HG03066 (cell line): ENCODE measurements at regions not wholly inside any gene's neighbourhood (a gene's known extent, or its start where the extent isn't known, plus 50 kb on each side); places are given as distances from the start of the nearest gene placed in this dataset.
"Not testable (repeated sequence)": the region's sequence is repeated elsewhere in the genome, so short reads cannot be mapped to it uniquely, and the experiment has no call there.

Experiments used
- ATAC-seq: cut with Tn5 transposase; IDR thresholded peaks from one replicate; pipeline ENCODE4 v1.9.1; 2021; ENCODE audit warnings: low read depth; ENCODE audit not compliant: unreplicated experiment

DNA sequence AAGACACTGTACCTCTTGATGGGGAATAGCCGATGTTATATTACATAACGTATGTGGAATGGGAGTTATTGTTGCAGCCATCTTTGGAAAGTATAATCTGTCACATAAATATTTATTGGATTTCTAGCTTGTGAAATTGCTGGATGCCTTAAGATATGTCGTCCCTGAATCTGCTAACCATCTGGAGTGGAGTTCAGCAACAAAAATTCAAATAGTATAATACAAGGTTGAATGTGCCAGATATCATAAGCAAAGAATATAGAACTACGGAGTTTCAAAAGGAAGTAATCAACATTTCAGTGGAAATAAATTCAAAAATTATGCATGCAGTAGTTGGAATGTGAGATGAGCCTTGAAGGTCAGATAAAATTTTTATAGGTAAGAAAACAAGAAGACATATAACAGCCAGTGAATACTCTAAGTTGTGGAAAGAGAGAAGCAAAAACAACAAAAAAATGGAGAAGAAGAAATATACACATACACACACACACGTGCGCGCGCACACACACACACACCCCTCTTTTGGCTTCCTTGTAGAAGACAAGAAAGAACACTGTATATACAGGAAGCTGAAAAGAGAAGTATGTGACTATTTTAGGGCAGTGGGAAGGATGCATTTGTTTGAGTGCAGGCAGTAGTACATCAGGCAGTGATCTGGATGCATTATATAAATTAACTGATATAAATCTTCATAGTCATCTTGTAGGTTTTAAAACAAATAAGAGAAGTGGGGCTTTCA, 516.7 kb downstream of the KCNT2 start:
- no peak for ATAC-seq

DNA sequence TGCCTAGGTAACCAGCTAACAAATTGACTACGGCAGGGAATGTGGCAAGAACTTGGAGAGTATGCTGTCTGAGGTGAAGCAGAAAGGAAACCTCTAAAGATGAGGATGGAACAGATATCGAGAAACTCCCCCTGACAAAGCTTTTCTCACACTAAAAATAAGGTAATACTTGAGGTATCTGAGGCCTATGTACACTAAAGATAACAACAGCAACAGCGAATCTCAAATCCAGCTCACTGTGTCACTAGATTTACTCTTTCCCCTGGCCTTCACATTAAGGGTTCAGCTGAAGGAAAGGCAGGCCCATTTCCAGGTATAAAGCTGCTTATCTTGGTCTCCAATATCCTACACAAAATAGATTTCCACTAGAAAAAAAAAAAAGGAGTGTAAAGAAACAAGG, 518.0 kb downstream of the KCNT2 start:
- no peak for ATAC-seq

DNA sequence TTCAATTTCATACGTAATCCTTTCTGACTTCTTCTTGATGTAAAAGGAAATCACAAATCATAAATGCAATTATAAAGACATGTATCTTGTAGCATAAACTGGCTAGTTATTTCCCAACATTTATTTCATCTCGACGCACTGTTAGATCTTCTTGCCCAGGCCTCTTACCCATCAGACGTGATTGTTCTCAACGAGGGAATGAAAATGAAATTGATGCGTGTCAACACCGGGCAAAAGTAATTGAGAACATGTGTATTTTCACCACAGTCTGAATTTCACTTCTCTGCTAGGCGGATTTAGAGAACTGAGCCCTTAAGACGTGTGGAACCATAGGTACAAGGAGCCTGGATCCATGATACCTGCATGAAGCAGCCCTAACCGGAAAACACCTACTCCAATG, 519.7 kb downstream of the KCNT2 start:
- no peak for ATAC-seq

DNA sequence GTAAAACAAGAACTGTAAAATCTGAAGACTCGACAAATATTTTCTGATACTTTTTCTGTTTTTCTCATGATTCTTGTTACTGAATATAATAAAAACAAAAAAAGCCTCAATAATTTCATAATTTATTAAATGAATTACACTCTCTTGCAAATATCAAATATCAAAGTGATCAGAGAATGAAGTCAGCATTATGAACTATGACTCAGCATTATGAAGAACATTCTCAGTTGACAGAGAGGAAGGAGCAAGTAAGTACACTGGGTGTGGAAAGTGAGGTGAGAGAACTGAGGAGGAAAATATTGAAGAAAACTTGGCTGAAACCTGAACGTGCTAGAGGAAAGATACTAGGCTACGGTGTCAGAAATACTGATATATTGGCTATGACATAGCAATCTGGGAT, 529.5 kb downstream of the KCNT2 start:
- ATAC-seq = no peak

DNA sequence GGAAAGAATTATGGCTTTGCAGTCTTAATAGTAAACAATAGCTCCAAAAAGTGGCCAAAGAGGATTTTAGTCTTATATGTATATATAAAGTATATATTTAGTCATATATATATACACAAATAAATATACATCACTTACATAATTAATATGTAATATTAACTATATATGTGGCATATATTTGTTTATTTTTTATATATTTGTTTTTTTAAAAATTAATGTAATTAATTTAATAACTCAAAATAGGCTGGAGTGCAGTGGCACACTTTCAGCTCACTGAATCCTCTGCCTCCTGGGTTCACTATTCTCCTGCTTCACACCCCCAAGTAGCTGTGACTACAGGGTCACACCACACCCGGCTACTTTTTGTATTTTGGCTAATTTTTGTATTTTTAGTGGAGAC, 532.6 kb downstream of the KCNT2 start:
- ATAC-seq = no peak

DNA sequence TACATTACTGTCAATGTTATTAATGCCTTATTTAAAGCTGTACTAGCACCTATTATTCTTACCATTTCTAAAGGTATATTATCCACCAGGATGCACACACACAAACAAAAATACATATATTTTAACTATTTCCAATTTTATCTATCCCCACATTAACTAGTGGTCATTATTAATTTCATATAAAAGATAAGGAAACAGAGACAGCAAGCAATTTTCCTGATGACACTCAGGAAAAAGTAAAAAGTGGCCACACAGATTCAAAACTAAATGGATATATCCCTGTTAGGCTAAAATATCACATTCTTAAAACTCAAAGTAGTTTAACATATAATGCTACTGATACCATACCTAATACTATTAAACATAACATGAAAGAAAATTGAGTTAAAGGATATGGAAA, 534.1 kb downstream of the KCNT2 start:
- ATAC-seq = no peak

DNA sequence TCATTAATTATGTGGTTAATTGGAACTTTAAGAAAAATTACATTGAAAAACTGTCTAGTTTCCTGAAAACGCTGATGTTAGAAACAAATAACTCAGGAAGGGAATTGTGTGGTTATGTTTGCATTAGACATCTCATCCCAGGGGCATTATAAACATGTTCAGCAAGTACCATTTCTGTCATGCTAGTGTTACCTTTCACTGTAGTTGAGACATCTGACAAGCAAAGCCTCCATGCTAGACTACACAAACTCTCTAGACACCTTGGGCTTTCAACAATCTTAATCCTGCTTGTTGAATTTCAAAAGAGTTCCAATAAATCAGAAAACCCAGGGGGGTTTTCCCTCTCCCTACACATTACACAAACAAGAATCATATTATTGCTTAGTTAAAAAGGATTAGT, 536.8 kb downstream of the KCNT2 start:
- no peak for ATAC-seq

DNA sequence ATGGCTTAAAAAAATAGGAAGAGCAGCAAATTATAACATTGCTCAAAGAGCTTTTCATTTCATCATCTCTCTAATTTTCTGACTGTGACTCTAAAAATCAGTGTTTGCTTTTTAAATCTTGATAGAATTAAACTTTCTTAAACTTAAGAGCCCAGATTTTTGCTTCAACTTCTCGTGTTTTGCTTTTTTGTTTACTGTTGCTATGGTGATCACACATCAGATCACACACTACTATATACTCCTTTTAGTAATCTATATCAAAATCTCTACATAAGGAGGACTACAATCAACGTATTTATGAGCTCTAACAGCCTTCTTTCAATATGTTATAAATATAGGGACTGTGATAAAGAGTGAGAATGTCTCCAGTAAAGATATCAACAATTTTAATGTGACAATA, 537.3 kb downstream of the KCNT2 start:
- no peak for ATAC-seq

DNA sequence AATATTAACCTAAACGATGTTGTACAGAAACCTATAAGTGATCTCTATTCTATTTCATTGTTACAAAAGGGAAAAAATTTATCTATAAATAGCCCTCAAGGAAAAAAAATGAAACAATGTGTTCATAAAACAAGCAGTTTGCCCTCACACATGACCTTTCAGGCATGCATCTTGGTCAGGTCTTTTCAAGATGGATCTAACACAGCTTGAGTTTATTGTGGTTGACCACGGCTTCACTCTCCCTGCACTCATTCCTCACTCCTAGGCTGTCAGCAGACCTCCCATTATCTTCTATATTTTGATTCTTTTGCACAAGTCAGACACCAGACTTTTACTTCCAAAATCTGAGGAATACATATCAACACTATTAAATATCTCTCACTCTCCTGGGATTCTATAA, 544.3 kb downstream of the KCNT2 start:
- ATAC-seq = no peak

DNA sequence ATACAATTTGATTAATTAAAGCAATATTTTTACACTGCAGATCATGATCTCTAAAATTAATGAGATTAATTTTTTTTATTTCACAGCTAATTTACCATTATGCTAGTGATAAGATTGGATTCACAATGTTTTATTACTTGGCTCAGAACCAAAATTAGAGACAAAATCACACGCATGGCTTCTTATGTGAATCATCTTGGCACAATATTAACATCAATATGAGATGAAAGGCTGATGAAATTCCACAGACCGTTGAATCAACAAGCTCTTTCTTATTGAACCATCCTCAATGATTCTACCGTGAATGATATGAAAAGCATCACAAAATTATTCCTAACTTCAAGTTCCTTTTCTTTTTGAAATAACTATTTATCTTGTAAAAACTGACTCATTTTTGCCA, 544.9 kb downstream of the KCNT2 start:
- no peak for ATAC-seq

DNA sequence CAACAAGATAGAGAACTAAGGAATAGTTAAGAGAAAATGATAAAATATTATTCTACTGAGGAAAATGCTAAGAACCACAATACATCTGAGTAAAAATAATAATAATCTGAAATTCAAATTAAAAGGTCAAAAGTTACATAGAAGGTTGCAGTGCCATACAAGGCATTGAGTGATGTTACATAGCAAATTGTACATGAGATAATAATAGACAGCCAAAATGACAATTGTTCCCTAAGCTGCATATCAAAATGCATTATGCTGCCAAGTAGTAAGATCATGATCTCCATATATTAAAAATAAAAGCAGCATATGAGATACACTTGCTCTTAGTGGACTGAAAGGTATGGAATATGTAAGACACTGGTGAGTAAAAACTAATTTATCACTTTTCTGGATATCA, 547.7 kb downstream of the KCNT2 start:
- ATAC-seq = no peak

DNA sequence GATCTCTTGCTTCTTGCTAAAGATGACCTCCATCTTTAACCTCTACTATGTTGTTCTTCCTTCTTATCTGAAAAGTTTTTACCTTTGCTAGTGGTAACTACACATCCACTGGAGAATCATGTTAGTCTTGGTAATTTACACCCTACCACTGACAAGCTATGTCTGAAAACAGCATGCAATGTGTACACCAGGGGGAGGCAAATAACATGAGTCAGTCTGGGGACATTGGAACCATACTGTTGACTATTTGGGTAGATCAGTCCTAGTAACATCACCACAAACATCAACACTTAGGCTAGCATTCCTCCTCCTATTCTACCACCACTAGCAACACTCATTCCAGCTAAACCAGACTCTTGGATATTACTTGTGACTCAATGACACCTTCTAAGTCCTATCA, 549.0 kb downstream of the KCNT2 start:
- ATAC-seq = no peak

DNA sequence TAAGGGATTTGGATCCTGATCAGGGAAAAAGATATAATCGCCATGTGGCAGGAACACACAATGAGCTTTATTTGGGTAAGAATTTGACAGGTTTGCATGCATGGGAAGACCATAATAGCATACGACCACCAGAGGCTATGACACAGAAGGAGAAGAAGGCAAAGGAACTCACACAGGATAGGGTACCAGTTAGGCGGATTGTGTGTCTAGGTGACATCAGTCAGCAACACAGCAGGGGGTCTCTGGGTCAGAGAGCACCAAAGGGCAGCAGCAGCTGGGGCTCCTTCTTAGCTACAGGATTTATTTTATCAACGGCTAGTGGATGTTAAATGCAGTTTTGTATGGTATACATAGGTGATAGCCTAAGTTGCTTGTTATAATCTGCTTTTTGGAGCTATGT, 551.3 kb downstream of the KCNT2 start:
- ATAC-seq = no peak

DNA sequence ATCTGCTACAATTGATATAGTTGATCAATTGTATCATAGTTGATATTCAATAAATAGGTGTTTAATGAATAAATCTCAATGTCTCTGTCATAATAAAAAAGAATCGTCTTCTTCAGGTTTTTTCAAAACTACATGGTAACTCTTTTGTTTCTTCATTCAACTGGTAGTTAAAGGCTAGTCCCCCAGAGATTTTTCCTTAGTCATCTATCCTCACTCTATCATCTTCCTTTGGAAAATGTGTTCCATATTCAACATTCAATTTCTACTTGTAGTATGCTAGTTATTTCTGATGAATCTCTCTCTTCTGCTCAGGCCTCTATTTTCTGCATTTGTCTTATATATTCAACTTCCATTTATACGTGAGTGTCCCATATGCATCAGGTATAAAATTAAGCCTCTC, 558.8 kb downstream of the KCNT2 start:
- no peak for ATAC-seq

DNA sequence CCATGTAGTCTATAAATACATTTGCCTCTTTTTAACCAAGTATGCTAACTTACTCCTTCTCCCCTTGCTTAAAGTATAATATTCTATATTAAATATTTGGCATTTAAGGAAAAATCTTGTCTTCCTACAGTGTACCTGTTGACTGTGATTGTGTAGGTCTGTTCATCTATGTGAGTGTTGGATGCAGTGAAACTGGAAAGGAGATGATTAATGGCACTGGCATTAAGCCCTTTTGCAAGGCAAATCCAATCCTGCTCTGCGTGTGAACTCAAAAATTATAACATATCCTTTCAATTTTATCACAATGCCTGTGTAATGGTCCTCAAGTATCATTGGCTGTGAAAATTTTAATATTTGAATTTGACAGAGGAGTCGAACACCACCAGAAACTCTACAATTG, 565.0 kb downstream of the KCNT2 start:
- no peak for ATAC-seq

DNA sequence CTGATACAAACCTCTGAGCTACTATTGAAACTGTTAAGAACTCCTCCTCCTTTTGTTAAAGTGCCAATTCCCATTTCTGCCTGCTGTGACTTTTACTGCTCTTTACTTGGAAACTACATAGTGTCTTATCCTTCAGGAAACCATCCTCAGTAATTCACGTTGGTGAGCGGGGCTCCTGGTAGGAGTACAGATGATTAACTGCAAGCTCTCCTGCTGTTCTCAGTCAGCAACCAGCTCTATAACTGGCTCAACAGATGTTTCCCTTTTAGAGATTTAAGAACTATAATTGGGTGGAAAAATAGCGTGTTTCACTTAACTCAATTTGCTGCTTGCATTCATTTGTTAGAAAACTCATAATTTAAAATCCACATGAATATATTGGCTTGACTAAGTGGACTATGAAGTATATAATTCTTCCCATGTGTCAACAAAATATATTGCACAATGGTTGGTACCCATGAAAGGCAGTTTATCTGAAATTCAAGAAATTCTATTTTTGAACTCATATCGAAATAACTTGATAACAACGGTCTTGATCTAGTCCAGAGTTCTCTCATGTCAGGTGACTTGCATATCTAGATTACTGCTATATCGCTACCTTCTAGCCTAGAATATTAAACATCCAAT, 574.0 kb downstream of the KCNT2 start:
- no peak for ATAC-seq

DNA sequence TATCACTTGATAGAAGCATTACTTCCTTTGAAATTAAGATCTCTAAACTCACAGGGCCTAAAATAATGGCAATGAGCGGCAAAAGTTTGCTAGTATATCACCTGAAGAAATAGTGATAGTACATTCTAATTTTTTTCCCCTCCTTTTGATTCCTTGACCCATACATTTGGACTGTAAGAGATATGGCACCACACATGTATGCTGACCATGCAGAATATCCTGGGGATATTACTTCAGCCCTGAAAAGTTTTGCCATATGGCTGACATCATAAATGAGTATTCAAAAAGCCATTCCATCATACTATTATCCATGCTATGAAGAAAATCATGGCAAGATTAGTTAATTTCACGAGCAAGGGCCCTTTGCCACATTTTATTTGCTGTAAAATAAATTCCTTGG, 576.9 kb downstream of the KCNT2 start:
- not testable (repeated sequence) for ATAC-seq

DNA sequence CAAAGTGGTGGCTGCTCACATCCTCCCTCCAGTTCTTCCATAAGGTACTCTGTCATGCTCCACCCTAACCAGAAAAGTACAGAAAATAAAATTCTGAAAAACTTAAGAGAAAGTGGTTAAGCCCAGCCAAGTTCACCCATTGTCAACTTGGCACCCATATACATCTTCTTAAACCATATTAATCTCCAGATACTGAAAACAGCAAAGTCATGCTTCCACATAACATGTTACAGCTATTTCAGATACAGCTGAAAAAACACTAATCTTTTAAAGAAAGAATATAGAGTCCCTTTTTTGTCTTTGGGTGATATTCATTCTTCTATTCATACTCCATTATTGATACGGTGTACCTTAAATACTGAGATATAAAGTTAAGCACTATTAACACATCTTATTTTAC, 577.8 kb downstream of the KCNT2 start:
- no peak for ATAC-seq

DNA sequence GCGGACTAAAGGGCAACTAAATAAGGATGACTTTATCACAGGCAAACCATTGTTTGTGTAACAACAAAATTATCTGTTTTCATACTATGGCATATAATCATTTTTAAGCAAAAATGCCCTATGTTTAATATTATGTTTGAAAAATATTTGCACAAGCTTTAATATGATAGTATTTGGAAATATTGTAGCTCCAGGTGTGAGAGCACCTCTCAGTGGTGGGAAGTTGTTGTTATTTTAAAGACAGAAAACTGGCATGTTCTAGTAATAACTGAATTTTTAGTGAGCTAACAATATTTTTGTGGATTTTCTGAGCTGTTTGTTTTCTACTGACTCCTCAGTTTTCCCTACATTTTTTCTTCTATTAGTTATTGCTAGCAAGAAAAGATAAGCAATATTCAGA, 578.8 kb downstream of the KCNT2 start:
- ATAC-seq = no peak

DNA sequence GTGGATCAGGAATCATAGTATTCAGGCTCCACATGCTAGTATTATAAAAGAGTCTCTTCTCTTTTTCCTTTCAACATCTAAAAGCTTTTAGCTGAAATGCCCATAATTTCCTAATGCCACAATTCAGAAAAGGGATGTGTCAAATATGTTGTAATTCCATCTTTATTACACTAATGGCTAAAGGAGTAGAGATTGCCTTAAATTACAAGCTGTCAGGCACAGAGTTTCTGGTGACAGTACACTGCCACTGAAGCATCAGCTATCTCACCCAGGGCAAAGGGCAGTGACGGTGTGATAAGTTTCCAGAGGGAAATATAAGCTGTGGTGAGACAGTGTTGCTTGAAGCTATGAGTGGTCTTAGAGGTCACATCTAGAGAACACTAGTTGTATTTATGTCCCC, 581.1 kb downstream of the KCNT2 start:
- no peak for ATAC-seq

DNA sequence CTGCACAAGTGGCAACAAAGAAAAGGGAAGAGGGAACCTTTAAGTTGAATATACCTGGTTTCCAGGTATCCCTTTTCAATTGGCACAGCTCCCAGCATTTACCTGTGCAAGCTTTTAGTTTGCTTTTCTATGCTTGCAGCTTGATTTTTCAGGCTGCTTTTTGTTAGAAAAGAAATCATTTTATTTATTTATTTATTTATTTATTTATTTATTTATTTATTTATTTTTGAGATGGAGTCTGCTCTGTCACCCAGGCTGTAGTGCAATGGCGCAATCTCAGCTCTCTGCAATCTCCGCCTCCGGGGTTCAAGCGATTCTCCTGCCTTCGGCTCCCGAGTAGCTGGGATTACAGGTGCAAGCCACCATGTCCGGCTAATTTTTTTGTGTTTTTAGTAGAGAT, 587.1 kb downstream of the KCNT2 start:
- ATAC-seq = not testable (repeated sequence)

DNA sequence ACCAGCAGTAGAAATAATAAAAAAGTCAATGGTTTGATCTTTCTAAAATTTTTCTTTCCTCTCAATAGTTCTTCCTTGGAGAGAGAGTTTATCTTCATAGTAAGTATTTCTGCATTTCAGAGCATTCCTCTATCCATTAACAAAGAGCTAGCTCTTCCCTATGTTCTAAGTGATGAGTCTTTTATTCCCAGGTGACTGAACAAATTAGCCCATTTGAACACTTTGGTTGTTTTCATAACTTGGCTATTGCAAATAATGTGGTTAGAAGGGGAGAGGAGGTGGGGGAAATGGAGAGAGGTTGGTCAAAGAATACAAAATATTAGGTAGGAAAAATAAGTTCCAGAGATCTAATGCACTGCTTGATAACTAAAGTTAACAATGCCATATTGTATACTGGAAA, 598.9 kb downstream of the KCNT2 start:
- no peak for ATAC-seq

DNA sequence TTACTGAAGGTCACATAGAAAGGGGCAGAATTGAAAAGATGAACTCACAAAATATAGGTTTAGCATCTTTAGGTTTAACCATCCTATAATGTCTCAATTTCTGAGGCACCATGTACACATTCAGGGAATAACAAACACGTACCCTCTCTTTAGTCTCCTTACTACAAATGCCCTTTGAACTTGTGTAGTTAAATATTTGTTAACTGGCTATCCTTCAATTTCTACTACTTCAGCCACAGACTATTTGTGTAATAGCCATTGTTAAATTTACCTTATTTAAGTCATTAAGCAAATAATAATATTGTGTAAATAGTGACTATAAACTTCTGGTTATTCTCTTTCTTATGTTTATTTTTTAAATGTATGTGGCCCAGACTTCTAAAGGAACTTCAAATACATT, 600.5 kb downstream of the KCNT2 start:
- ATAC-seq = no peak
